GM18909 (cell line): ENCODE measurements at regions not wholly inside any gene's neighbourhood (a gene's known extent, or its start where the extent isn't known, plus 50 kb on each side); places are given as distances from the start of the nearest gene placed in this dataset.
A peak's percentile ranks its signal among the peaks of the same experiment; 100 is the strongest.

Experiments
- ATAC-seq: cut with Tn5 transposase; IDR thresholded peaks from one replicate; pipeline ENCODE4 v1.9.1; 2021; ENCODE audit warnings: mild to moderate bottlenecking; ENCODE audit not compliant: unreplicated experiment, poor library complexity

DNA sequence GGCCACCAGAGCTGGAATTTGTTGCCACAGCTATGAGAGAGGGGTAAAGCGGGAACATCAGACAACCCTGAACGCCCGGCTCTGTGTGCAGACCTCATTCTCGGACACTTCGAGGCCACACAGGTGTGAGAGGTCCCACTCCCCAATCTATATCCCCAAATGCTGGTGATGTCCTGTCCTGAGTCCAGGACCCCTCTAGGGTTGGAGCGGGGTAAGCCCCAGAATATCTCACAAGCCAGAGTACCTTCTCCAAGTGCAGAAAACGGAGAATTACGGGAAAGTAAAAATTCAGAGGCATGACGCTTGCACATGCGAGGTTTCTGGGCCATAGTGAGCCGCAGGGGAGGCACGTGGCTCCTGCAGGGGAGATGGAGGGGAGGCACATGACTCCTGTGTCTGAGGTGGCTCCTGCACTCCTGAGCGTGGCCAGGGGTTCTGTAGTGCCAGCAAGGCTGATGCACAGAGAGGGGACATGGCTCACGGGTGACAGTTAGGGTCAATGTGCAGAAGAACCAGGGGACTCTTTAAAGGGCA is 248.0 kb downstream of the RBFOX3 start:
- no peak for ATAC-seq

DNA sequence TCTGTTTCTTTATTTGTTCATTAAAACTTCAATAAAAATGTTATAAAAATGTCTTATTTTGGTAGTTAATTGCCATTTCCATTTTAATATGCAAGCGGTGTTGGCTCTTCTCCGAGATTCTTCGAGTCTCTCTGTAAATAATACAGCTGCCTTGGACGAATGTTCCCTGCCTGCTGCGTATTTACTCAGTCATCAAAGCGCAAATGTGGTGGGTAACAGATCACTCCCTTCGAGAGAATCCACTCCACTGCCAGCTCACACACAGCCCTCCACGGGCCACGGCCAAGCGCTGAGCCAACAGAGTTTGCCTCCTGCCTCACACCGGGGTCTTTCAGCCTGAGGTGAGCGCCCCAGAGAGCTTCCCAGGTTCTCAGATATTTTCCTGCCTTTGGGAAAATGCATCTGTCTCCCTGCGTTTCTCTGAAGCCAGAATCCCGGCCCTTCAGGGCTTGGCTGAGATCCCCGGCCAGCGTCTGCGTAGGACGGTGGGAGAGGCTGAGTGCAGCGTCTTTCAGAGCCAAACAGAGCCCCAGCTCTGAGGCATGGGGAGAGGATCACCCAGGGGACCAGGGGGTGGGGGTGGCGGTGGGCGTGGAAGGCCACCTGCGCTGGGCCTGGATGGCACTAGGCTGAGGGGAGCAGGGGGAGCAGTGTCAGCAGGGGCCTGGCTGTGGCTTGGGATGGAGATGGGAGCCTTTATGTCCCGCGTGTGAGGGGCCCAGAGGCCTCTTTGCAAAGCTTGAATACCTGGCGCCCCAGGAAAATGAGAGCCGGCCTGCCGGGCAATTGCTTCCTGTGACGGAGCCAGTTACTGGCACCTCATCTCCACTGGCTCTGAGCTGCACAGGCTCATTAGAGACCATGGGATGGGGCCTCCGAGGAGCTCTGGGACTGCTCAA is 248.7 kb downstream of the RBFOX3 start:
- ATAC-seq, result no peak

DNA sequence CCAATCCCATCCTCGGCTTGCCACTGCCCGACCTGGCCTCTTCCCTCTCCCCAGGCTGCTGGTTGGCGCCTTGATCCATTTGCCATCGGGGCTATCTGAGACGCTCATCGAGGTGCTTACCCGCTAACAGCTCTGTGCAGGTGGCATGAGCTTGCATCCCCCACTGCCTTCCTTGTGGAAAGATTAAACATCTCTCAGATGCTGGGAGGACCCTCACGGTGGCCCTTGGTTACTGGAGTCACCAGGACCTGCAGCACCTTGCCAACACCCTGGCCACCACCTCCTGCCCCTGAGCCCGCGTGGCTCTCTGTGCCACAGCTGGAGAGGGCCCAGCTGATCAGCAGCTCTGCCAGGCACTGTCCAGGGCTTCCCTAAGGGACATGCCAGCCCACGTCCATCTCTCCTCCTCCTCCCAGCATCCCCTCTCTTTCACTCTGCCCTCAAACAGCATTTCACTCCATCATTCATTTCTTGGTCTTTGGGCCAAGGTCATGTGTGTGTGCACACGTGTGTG is 249.6 kb downstream of the RBFOX3 start:
- no peak for ATAC-seq

DNA sequence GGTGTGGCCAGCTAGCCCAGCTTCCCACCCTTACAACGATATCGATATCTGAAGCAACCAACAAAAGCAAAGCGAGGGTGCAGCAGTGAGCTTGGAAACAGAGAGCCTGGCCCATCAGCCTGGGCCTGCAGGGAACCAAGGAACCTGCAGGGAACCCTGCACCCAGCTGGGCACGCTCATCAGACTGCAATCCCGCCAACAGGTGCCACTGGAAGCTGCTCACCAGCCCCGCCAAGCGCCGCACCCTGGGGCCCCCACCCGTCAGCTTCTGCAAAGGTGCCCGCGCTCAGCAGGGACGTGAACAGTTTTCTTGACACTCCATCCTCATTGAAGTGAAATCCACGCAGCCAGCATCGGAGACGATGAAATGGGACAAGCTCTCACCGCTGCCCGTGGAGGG is 250.7 kb downstream of the RBFOX3 start:
- ATAC-seq, result no peak

DNA sequence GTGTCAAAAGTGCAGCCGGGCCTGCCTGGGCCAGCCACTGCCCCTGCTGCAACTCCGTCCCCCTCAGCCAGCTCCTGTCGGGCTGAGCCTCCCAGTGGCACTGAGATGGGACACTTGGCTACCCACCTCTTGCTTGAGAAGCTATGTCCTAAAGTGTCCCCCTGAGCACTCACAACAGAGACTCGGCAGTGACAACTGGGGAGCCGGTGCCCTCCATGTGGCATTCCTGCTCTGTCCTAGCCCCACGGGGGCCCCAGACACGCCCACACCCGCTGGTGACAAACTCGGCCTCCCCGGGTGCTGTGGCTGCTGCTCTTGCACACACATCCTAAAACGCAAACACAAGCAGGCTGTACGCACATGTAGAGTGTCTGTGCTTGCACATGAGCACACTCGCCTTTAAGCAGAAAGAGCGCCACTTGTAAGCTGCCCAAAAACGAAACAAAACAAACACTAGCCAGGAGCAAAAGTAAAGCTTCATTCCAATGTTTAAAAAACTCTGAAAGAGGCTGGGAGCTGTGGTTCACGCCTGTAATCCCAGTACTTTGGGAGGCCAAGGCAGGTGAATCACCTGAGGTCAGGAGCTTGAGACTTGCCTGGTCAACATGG is 253.9 kb downstream of the RBFOX3 start:
- ATAC-seq, result no peak

DNA sequence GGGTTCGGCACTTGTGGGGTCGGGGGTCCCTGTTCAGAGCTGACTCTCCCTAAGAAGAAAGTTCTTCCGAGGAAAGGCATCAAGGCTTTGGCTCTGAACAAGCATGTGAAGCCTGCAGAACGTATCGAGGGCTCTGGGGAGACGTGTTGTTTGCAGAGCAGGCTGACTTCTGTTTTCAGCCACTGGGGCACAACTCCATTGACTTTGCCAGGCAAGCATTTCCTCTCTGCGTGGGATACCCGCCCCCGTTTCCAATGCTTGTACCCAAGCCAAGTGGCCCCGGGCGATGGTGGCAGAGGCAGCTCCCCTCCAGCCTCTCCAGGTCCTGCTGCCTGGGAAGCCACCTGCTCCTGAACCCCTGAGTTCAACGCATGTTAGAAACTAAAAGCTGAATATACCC is 255.7 kb downstream of the RBFOX3 start:
- no peak for ATAC-seq

DNA sequence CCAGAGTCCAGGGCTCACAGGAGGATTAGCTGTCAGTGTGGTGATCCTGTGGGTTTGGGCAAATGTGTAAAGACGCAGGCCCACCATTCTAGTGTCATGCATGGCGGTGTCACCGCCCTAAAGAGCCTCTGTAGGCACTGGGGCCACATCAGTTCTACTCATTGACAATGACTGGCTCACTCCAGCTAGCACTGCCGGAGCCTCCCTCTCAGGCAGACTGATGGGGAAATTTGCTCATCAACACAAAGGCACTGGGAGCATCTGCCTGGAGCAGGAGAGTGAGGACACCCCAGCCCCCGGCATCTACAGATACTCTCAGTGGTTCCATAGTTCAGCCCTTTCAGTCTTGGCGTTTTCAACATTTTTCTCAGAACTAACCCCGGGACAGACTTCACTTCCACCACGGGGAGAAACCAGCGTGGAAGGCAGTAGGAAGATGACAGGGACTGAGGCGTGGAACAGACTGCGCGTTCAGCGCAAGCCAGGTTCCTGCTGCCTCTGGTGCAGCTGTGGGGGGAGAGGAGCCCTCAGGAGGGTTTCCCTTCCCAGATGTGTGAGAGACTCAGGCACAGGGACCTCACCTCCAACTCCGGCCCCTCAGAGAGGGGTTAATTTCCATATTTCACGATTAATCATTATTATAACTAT is 256.6 kb downstream of the RBFOX3 start:
- ATAC-seq, result no peak

DNA sequence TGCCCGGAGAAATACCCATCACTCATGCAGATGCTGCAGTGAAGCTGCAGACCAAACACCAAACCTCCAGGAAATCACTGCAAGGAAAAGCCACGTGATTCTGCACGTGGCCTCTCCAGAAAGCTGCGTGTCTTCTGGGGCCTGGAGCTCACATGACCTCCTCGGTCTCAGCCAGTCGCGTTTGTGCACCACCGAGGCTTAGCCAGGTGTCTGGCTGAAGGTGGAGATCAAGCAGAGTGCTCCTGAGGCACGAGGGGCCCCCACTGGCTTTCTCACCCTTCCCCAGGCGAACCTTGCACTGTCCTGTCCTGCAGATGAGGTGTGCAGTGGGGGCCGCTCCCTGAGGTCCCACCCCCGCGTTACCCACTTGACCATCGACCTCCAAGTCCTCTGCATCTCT is 257.3 kb downstream of the RBFOX3 start:
- no peak for ATAC-seq

DNA sequence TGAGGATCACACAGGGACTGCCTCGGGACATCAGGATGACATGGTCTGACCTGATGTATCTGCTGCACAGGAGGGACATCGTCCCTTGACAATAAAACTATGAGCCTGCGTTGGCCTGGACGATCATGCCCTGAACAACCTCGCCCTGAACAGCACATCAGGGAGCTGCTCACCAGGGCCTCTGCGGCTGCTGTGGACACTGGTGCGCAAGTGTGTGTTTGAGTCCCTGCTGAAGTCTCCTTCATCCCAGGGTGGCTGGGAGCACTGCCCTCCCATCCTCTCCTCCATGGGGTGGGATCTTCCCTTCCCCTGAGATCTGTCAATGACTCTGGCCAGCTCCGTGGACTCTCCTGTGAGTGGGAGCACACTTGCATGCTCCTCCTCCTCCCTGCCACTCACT is 257.8 kb downstream of the RBFOX3 start:
- no peak for ATAC-seq

DNA sequence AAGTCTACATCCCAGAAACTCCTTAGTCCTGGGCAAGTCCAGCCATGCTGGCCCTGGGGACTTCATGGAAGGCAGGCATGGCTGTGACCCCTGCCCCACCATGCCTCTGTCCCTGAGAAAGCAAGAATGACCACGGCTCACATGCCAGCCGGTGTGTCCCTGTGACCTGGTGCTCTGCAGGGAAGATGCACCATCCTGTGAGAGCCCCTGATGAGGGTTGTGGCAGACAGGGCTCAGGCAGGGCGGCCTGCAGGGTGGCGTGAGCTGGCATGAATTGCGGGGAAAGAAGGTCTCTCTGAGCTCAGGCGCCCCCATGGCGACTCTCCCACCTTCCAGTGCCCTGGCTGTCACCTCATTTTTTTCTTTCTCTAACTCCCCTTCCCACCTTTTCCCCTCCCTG is 260.3 kb downstream of the RBFOX3 start:
- no peak for ATAC-seq

DNA sequence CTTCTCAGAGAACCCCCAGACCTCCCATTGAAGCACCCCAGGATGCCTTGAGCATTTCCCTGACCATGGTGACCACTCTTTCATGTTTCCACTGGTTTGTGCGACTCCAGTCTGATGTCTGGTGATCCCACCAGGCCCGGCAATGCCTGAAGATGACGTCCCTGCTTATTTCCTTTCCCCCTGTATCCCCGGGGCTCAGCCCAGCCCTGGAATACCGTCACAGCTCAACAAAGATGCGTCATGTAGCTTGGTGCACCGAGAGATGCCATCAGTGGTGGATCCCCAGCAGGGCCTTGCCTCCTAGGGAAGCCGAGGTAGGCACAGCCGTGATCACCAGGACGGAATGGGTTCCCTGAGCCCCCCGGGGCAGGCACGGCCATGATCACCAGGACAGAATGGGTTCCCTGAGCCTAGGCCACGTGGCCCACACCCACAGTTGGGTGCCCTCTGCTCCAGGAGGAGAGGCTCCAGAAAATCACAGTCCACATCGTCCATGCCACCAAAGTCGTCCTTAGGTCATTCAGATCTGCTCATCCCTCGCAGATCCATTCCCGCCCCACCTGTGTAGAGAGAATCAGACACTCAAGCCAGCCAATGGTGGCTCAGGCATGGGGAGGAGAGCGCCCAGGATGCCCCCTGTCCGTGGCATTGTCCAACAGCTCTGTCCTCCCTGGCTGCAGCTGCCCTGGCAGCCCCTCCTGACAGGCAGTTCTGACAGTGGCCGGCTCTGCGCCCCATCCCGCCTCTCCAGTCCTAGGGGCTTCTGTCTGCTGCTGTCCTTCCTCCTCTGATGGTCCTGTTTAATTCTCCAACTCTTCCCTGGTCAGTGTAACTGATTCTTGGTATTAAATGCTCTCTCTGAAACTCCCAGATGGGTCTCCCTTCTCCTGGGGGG is 261.1 kb downstream of the RBFOX3 start:
- no peak for ATAC-seq

DNA sequence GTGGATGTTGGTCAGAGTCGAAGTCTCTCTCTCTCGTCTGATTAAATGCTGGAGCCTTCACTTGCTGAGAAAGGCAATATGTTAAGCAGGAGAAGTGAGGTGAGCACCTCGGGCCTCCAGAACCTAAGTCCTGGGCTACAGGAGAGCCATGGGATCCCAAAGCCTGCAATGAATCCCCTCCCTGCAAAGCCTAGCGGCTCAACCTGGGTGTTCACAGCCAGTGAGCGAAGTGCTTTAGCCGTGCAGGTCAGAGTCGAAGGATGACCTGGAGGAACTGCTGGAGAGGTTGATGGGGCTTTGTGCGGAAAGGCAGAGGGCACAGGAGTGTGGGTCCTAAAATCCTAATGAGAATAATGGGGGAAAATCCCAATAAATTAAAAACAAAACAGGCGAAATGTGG is 267.8 kb downstream of the ENGASE start:
- ATAC-seq, result no peak

DNA sequence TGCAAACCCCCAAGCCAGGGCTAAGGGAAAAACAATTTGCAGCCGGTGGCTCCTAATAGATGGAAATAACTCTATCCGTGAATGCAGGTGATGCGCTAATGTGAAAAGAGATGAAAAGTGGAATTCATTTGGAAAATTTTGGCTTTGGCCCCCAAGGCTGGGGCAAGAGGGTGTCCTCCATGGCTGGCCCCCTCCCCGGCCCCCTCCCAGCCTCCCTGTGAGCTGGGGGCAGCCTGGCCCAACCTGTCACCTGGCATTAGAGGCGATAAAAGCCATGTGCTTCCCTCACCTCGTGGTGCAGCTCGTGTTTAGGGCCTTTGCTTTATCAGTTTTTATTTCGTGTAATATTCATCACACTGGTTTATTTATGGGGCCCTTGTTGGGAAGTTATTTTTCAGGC is 267.2 kb downstream of the ENGASE start:
- ATAC-seq, result no peak

DNA sequence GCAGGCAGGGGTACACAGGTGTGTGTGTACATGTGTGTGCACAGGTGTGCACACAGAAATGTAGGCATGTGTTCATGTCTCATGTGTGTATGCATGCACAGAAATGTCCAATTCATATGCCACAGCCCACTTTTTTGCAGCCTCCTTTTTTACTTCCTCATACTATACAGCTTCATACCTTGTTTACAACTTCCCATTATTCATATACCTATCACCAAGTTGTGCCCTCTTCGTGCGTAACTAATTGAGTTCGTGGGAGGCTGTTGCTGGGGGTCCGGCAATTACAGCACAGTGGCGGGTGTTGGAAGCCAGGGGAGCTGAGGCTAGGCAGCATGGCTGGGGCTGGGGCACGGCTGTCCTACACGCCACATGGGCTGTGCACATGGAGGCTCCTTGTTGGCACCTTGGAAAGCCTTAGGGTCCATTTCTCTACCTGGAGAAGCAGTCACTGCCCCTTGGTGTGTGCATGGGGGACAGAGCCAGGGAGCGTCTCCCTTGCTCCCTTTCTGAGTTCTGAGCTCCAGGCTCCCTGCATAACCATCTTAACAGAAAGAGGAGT is 266.7 kb downstream of the ENGASE start:
- ATAC-seq, result no peak

DNA sequence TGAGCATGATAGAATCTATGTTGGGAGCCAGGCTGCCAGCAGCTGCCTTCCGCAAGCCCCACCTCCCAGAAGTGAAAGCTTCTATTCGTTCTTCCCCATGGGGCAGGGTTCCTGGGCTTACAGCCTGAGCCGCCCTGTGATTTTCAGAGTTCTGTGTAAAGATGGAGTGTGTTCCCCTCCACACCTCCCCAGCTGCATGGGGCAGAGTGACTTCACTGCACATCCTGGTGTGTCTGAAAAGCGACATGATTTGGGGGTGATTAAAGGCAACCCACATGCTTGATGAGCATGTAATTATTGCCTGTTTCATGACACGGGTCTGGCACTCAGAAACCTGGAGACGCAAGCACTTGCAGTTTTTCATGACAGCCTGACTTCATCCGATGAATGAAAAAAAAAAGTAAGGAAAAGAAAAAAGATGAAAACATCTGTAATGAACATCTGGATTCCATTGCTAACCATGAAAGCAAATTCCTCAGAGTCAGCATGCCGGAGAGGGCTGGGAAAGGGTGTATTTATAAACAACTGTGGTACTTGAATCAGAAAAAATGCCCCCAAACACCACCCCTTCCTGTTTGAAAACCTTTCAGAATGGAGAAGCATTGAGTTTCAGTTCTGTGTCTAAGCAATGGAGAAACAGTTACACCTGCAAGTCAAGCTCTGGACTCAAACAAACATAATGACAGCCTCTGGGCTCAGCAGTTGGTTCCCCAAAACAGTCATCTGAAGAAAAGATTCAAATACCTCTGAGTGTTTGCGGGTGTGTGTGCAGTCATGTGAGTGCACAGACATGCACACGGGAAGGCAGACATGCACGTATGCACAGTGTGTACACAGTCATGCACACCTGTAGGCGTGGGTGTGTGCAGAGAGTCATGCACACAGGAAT is 266.0 kb downstream of the ENGASE start:
- peak; percentile 71 for ATAC-seq

DNA sequence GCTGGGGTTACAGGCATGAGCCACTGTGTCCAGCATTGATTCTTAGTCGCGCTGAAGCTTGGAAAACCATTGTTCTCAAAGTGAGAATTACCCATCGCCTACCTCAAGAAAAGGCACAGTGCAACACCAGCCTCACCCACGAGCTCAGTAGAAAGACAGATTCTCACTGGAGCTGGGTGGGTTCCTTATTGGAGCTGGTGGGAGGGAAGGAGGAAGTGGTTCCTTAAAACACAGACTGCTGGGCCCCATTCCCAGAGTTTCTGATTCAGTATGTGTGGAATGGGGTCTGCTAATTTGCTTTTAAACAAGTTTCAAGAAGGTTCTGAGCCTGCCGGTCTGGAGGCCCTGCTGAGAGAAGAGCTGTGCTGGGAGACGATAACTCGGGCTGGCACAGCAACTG is 264.7 kb downstream of the ENGASE start:
- ATAC-seq, result no peak

DNA sequence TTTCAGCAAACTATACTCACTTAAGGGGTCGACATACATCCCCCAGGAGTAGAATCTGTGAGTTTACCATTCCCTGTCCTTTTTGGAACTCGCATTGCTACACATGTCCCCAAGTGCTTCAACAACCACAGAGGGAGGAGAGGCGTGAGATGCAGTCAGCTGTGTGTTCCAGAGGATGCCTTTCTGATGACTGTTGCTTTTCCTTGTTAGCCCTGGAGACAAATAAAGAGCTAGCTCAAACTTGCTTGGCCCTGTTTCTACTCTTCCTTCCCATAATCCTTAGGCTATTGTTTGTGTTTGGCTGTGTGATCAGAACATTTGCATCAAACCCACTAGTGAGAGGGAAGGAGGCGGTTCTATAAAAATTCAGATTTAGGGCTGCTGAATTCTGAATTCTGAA is 264.0 kb downstream of the ENGASE start:
- ATAC-seq, result no peak

DNA sequence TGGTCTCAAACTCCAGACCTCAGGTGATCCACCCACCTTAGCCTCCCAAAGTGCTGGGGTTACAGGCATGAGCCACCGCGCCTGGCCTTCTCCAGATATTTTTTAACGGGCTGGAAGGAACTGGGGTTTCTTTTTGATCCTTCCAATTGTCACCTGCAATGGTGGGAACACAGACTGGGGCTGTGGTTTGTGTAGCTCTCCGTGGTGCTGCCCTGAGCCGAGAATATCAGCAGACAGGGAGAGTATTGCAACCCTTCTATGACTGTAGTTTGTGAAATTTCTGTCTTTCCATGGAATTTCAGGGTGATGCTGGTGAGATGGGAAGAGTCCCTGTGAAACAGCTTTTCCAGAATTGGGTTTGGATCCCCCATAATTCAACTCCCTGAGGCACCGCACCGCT is 263.5 kb downstream of the ENGASE start:
- ATAC-seq, result no peak

DNA sequence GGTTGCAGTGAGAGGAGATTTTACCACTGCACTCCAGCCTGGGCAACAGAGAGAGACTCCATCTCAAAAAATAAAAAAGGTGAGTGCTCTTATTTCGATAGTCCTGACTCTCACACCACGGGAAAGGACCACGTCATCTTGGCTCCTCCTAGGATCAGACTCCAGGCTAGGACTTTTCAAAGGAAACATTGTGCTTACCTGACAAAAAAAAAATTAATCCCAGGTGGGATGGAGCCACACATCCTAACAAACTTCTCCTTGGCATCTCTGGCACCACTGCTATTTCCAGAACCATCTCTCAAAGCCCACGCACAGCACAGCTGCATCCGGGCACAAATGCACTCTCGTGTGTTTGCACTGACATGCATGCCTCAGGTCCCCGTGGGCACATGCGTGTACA is 262.4 kb downstream of the ENGASE start:
- no peak for ATAC-seq
